RWPE2 (cell line): ENCODE measurements at regions not wholly inside any gene's neighbourhood (a gene's known extent, or its start where the extent isn't known, plus 50 kb on each side); places are given as distances from the start of the nearest gene placed in this dataset.
"Not testable (repeated sequence)": the region's sequence is repeated elsewhere in the genome, so short reads cannot be mapped to it uniquely, and the experiment has no call there.

Experiments
- ATAC-seq: fragments of 200-7000 bp; cut with Tn5 transposase; 3 replicates; pipeline ENCODE4 v1.9.1; 2021; ENCODE audit warnings: low read depth
- DNase-seq: peaks from one replicate; pipeline ENCODE4 v3.0.0-alpha.2; 2020; ENCODE audit warnings: low spot score
- H3K27ac ChIP-seq: fragments of 450-650 bp; 2 replicates; pipeline ENCODE4 v1.5.1; 2017; ENCODE audit warnings: mild to moderate bottlenecking; ENCODE audit not compliant: poor library complexity, severe bottlenecking
- H3K27me3 ChIP-seq: fragments of 250-450 bp; sonication (Bioruptor Pico); 2 replicates; pipeline ENCODE4 v1.5.1; 2021; ENCODE audit warnings: mild to moderate bottlenecking, moderate library complexity; ENCODE audit not compliant: insufficient read depth, poor library complexity, severe bottlenecking
- H3K36me3 ChIP-seq: fragments of 250-450 bp; sonication (Bioruptor Pico); 2 replicates; pipeline ENCODE4 v1.5.1; 2020; ENCODE audit warnings: low read depth, mild to moderate bottlenecking, moderate library complexity
- H3K4me1 ChIP-seq: fragments of 250-450 bp; sonication (Bioruptor Pico); 2 replicates; pipeline ENCODE4 v1.5.1; 2021; ENCODE audit warnings: mild to moderate bottlenecking, moderate library complexity; ENCODE audit not compliant: insufficient read depth, poor library complexity, severe bottlenecking
- H3K4me3 ChIP-seq: fragments of 250-450 bp; sonication (Bioruptor Pico); 2 replicates; pipeline ENCODE4 v1.5.1; 2021; ENCODE audit warnings: mild to moderate bottlenecking, moderate library complexity; ENCODE audit not compliant: severe bottlenecking
- H3K9me3 ChIP-seq: fragments of 250-450 bp; sonication (Bioruptor Pico); 2 replicates; pipeline ENCODE4 v1.5.1; 2021; ENCODE audit warnings: mild to moderate bottlenecking, moderate library complexity; ENCODE audit not compliant: severe bottlenecking
- TF ChIP-seq, protein P1 (sequence below): fragments of 450-650 bp; IDR thresholded peaks from one replicate; pipeline ENCODE4 v1.5.1; 2017; ENCODE audit warnings: mild to moderate bottlenecking, moderate library complexity; ENCODE audit not compliant: poor library complexity, severe bottlenecking

DNA sequence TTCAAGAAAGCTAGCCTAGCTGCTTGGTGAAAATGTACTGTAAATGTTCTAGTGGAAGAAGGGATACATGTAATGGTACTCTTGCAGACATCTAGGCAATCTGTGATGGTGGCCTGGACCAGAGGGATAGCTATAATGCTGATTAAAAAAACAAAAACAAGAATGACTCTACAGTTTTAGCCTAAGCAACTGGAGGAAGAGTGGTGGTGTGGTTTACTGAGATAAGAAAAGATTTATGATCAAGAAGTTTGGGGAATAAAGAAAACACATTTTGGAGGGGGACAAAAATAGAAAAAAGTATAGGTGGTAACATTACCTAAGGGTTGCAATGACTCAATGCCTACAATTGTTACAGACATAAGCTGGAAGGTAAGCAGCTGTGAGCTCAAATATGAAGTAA lies 1080.7 kb upstream of the CELF4 start:
- H3K9me3 ChIP-seq: no peaks in the 10 kb centered on the region
- H3K4me3 ChIP-seq: no peak overlapping the region
- TF ChIP-seq, protein P1, sequence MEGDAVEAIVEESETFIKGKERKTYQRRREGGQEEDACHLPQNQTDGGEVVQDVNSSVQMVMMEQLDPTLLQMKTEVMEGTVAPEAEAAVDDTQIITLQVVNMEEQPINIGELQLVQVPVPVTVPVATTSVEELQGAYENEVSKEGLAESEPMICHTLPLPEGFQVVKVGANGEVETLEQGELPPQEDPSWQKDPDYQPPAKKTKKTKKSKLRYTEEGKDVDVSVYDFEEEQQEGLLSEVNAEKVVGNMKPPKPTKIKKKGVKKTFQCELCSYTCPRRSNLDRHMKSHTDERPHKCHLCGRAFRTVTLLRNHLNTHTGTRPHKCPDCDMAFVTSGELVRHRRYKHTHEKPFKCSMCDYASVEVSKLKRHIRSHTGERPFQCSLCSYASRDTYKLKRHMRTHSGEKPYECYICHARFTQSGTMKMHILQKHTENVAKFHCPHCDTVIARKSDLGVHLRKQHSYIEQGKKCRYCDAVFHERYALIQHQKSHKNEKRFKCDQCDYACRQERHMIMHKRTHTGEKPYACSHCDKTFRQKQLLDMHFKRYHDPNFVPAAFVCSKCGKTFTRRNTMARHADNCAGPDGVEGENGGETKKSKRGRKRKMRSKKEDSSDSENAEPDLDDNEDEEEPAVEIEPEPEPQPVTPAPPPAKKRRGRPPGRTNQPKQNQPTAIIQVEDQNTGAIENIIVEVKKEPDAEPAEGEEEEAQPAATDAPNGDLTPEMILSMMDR: no peak
- H3K4me1 ChIP-seq: no peaks in the 10 kb centered on the region
- no peak for ATAC-seq
- H3K27ac ChIP-seq: no peak overlapping the region
- H3K36me3 ChIP-seq: no peaks in the 10 kb centered on the region
- DNase-seq: no peak
- peaks cover 4% of the 10 kb centered on the region for H3K27me3 ChIP-seq

DNA sequence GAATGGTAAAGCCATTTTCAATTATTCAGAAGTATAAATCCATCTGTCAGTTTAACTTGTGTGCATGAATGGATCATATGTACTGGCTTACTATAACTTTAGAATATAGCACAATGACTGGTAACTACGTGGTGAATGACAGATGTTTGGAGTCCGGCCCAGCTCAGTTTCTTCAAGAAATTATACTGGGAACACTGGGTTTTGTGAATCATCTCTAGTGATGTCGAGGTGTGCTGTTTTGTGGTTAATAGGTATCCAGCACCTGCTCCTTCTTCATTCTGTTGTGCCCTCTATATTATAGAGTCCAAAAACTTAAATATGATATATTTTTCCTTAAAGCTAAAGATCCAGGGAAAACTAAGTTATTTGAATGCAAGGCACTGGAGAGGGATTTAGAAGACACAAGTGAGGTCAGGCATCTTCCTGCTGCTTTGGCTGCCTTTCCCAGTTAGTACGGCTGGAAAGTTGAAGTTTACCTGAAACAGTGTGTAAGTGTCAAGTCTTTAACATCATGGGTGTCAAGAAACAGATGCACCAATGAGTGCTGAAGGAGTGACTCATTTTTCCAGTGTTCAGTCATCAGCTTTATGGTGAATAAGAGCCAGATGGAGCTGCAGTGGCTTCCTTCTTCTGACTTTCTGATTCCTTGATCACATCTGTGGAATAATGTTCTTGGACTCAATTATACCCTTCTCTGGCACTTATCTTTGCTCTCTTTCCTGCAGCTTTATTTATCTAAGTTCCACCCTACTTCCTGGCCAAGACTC lies 1079.5 kb upstream of the CELF4 start:
- ATAC-seq: no peak
- Histone ChIP-seq H3K27ac (no peak overlapping the region), H3K4me1 (no peaks in the 10 kb centered on the region), H3K9me3 (no peaks in the 10 kb centered on the region), H3K4me3 (no peak overlapping the region), H3K27me3 (peaks cover 4% of the 10 kb centered on the region), H3K36me3 (no peaks in the 10 kb centered on the region)
- TF ChIP-seq, protein P1: no peak
- no peak for DNase-seq

DNA sequence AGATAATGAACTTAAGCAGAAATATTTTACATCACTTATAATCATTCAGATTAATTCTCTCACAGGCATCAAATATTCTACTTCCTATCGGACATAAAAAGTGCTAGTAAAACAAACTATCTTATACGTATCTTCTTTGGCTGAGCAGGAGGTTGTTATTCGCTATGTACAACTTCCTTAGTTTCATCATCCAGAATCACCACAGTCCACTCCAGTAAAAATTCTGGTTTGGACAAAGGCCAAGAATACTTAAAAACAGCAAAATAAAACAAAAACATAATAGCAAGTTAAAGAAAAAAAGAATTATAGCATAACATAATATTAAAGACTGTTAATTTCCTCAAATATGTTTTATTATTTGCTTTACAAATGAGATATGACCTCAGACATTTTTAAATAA lies 1077.1 kb upstream of the CELF4 start:
- Histone ChIP-seq H3K4me3 (no peak overlapping the region), H3K27ac (no peak overlapping the region), H3K4me1 (no peaks in the 10 kb centered on the region), H3K9me3 (no peaks in the 10 kb centered on the region), H3K27me3 (peaks cover 2% of the 10 kb centered on the region), H3K36me3 (no peaks in the 10 kb centered on the region)
- TF ChIP-seq, protein P1: no peak
- no peak for ATAC-seq
- DNase-seq: no peak

DNA sequence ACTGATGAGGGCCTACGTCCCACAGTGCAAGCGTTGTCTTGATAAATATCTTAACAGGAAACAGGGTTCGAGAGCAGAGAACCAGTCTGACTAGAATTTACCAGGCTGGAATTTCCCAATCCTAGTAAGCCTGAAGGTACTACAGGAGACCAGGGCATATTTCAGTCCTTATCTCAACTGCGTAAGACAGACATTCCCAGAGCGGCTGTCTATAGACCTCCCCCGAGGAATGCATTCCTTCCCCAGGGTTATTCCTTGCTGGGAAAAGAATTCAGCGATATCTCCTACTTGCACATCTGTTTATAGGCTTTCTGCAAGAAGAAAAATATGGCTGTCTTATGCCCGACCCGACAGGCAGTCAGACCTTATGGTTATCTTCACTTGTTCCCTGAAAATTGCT lies 1074.1 kb upstream of the CELF4 start:
- ATAC-seq, H3K27me3 ChIP-seq, H3K27ac ChIP-seq, DNase-seq, H3K36me3 ChIP-seq, H3K9me3 ChIP-seq, H3K4me1 ChIP-seq, H3K4me3 ChIP-seq: not testable (repeated sequence)

DNA sequence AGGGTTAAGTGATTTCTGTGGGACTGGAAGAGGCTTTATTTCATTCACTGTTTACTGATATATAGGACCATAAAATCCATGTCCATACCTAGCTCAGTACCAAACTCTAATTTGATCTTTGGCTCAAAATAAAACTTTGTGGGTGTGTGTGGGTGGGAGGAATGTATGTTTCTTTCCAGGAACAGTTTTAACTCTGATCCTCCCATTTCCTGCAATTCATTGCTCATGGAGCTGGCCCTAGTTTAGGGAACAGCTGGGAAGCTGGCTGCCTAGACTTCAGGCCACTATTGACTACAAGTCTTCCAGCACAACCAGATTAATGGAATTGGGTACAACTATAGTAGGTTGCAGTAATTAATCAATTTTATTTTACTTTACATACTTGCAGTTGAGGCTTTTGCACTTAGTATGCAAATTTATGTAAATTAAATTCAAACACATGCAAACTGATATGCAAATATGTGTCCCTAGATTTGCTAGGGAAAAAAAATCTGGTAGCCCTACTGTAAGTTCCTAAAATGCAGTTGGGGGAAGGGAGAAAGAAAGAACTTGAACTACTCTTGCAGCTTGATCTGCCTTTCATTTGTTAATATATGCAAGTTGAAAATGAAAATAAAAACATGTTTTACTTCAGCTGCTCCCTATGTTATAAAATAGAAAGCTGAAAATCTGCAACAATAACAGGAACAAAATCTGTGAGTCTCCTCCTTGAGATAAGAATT lies 1070.3 kb upstream of the CELF4 start:
- no peak overlapping the region for H3K27ac ChIP-seq
- H3K36me3 ChIP-seq: no peaks in the 10 kb centered on the region
- no peaks in the 10 kb centered on the region for H3K4me1 ChIP-seq
- no peaks in the 10 kb centered on the region for H3K9me3 ChIP-seq
- no peak overlapping the region for H3K4me3 ChIP-seq
- H3K27me3 ChIP-seq: peaks cover 3% of the 10 kb centered on the region
- DNase-seq (no peak), ATAC-seq (no peak)
- TF ChIP-seq, protein P1: no peak
